Activated effector memory CD4-positive, alpha-beta T cell treated with Interleukin-2 at 50 U/mL for 16 hours (primary cell): ENCODE measurements at regions not wholly inside any gene's neighbourhood (a gene's known extent, or its start where the extent isn't known, plus 50 kb on each side); places are given as distances from the start of the nearest gene placed in this dataset.
"Not testable (repeated sequence)": the region's sequence is repeated elsewhere in the genome, so short reads cannot be mapped to it uniquely, and the experiment has no call there.

Experiments used
- DNase-seq: peaks from one replicate; pipeline ENCODE4 v3.0.0-alpha.2; 2020

GRCh38 chr12:65742018-65743010 lies 82.0 kb upstream of the HMGA2 start:
- no peak for DNase-seq

- not testable (repeated sequence) for DNase-seq
These were observed 79.9 kb upstream of the HMGA2 start for GRCh38 chr12:65744236-65744840.

- no peak for DNase-seq
These were observed 76.9 kb upstream of the HMGA2 start for GRCh38 chr12:65747338-65747737.

GRCh38 chr12:65748332-65748731 lies 76.0 kb upstream of the HMGA2 start:
- DNase-seq, result no peak

- no peak for DNase-seq
These were observed 70.0 kb upstream of the HMGA2 start for GRCh38 chr12:65754290-65754689.

- DNase-seq, result no peak
These were observed 69.3 kb upstream of the HMGA2 start for GRCh38 chr12:65754744-65755595.

- DNase-seq, result no peak
These were observed 68.7 kb upstream of the HMGA2 start for GRCh38 chr12:65755596-65755978.

GRCh38 chr12:65756267-65756666 lies 68.0 kb upstream of the HMGA2 start:
- DNase-seq, result no peak

GRCh38 chr12:65756956-65757511 lies 67.2 kb upstream of the HMGA2 start:
- DNase-seq, result no peak

- DNase-seq, result no peak
These were observed 65.9 kb upstream of the HMGA2 start for GRCh38 chr12:65758401-65758800.

- no peak for DNase-seq
These were observed 64.5 kb upstream of the HMGA2 start for GRCh38 chr12:65759735-65760134.

GRCh38 chr12:65761301-65761700 lies 63.0 kb upstream of the HMGA2 start:
- DNase-seq, result no peak

- no peak for DNase-seq
These were observed 60.0 kb upstream of the HMGA2 start for GRCh38 chr12:65764325-65764724.

GRCh38 chr12:65765436-65765813 lies 58.9 kb upstream of the HMGA2 start:
- DNase-seq, result no peak

GRCh38 chr12:65769880-65770279 lies 54.4 kb upstream of the HMGA2 start:
- no peak for DNase-seq
